ENCODE measurements at regions not wholly inside any gene's neighbourhood (a gene's known extent, or its start where the extent isn't known, plus 50 kb on each side); places are given as distances from the start of the nearest gene placed in this dataset.

DNA sequence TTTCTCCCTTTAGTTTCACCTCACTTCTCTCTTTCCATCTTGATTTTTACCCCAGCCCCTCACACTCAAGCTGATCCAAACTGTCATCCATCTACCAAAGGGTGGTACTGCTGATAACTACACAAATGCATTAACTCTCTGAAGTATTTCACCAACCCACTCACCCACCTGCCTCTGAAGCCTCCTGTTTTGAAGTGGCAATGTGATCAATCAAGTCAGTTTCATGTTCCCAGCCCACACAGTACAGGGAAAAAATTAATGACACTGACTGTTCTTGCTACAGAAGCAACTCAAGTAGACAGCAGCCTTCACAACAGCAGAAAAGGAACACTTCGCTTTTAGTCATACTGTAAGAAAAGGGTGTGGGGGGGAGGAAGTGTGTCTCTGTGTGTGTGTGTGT is 183.0 kb upstream of the NOCT start:
- no peaks in the 10 kb centered on the region for H3K36me3 ChIP-seq
- no peaks in the 10 kb centered on the region for H3K9me3 ChIP-seq
- H3K4me3 ChIP-seq, result no peak overlapping the region
- TF ChIP-seq, protein P1, sequence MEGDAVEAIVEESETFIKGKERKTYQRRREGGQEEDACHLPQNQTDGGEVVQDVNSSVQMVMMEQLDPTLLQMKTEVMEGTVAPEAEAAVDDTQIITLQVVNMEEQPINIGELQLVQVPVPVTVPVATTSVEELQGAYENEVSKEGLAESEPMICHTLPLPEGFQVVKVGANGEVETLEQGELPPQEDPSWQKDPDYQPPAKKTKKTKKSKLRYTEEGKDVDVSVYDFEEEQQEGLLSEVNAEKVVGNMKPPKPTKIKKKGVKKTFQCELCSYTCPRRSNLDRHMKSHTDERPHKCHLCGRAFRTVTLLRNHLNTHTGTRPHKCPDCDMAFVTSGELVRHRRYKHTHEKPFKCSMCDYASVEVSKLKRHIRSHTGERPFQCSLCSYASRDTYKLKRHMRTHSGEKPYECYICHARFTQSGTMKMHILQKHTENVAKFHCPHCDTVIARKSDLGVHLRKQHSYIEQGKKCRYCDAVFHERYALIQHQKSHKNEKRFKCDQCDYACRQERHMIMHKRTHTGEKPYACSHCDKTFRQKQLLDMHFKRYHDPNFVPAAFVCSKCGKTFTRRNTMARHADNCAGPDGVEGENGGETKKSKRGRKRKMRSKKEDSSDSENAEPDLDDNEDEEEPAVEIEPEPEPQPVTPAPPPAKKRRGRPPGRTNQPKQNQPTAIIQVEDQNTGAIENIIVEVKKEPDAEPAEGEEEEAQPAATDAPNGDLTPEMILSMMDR (IDR thresholded peaks at IDR 0.05), result no peak
- DNase-seq, result no peak
- H3K27me3 ChIP-seq, result no peaks in the 10 kb centered on the region
- ATAC-seq, result no peak
- no peaks in the 10 kb centered on the region for H3K4me1 ChIP-seq
- H3K27ac ChIP-seq, result no peak overlapping the region
- intact Hi-C loops (cut with DNase I), result no loop called here

DNA sequence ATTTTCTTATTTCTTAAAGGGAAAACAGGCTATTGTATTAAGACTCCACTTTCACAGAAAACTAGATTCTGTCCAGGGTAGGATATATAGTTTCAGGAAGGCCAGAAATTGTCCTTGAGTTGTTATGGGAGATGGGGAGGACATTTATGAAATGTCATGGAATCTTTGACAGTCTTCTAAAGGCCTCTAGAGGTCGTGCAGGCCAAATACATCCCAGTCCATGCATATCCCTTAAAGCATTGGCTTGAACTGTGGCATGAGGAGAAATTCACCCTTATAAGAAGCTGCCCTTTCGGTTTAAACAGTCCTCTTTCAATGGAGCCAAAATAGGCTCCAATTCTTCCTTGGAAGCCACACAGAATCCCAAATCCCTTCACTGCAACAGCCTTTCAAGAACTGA is 183.6 kb upstream of the NOCT start:
- DNase-seq (no peak), ATAC-seq (no peak)

DNA sequence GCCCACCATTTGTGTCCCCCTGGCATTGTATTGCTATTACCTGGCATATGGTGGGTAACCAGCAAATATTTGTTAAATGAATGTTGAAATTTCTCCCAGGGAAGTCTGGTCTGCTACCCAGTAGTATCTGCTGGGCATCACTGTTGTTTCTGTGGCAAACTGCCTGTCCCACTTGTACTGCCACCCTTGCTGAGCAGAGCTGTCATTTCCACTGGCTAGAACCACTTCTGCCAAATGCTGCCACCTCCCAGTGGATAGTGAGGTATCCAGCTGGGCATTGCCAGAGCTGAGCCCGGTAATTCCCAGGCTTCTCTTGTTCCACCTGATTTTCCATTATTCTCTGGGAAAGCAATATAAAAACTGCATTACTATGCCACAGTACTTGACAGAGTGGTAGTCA is 186.7 kb upstream of the NOCT start:
- Histone ChIP-seq H3K4me3 (no peak overlapping the region), H3K4me1 (no peaks in the 10 kb centered on the region), H3K27ac (no peak overlapping the region), H3K9me3 (no peaks in the 10 kb centered on the region), H3K36me3 (no peaks in the 10 kb centered on the region), H3K27me3 (no peaks in the 10 kb centered on the region)
- intact Hi-C loops (cut with DNase I), result no loop called here
- ATAC-seq (no peak), DNase-seq (no peak)
- TF ChIP-seq, protein P1 (IDR thresholded peaks at IDR 0.05), result no peak

More for the DNA sequence above, 183.6 kb upstream of the NOCT start:
- no peaks in the 10 kb centered on the region for H3K9me3 ChIP-seq
- no peak overlapping the region for H3K27ac ChIP-seq
- no peaks in the 10 kb centered on the region for H3K27me3 ChIP-seq
- H3K36me3 ChIP-seq, result no peaks in the 10 kb centered on the region
- H3K4me3 ChIP-seq, result no peak overlapping the region
- H3K4me1 ChIP-seq, result no peaks in the 10 kb centered on the region
- TF ChIP-seq, protein P1 (IDR thresholded peaks at IDR 0.05), result no peak
- intact Hi-C loops (cut with DNase I), result no loop called here

DNA sequence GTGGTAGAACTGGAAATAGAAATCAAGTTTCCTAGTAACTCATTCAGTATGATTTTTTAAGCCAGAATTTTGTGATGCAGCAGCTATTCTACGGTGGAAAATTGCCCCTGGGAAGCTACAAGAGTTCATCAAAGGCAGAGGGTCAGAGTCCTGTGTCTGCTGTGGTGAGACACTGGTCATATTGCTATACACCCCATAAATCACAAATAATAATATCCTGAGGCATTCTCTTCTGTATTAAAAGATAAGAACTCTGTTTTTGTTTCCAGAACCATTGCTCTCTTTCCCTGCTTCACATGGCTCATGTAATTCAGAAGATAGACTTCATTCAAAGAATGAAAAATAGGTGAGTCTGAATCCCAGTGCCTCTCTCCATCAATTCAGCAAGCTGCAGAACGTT is 188.8 kb upstream of the NOCT start:
- Histone ChIP-seq H3K4me1 (no peaks in the 10 kb centered on the region), H3K36me3 (no peaks in the 10 kb centered on the region), H3K27ac (no peak overlapping the region), H3K9me3 (no peaks in the 10 kb centered on the region), H3K4me3 (no peak overlapping the region), H3K27me3 (no peaks in the 10 kb centered on the region)
- TF ChIP-seq, protein P1 (IDR thresholded peaks at IDR 0.05), result no peak
- ATAC-seq, result no peak
- intact Hi-C loops (cut with DNase I), result no loop called here
- DNase-seq, result no peak

DNA sequence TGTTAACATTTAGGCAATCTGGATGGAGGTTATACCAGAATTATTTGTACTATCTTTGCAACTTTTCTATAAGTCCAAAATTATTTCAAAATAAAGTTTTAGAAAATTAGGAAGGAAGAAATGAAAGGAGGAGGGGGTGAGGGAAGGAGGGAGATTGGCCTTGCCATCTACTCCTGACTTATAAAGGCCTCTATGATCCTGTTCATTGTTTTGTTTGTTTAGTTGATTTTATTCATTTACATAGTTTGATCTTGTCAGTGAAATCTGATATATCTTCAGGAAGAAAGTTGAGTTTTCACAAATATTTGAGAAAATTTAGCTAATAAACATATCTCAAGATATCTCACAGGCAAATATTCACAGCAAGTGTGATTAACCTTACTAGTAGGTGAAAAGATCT is 189.3 kb upstream of the NOCT start:
- Histone ChIP-seq H3K4me3 (no peak overlapping the region), H3K9me3 (no peaks in the 10 kb centered on the region), H3K36me3 (no peaks in the 10 kb centered on the region), H3K27me3 (no peaks in the 10 kb centered on the region), H3K4me1 (no peaks in the 10 kb centered on the region), H3K27ac (no peak overlapping the region)
- no peak for DNase-seq
- ATAC-seq, result no peak
- TF ChIP-seq, protein P1 (IDR thresholded peaks at IDR 0.05), result no peak
- intact Hi-C loops (cut with DNase I), result no loop called here

Measured in left lung (tissue), 4 donors.